PC-3 (cell line): ENCODE measurements at regions not wholly inside any gene's neighbourhood (a gene's known extent, or its start where the extent isn't known, plus 50 kb on each side); places are given as distances from the start of the nearest gene placed in this dataset.

Experiments used
- EZH2phosphoT487 ChIP-seq: fragments of 300-600 bp; sonication (generic); IDR thresholded peaks from 2 replicates; pipeline ENCODE4 v1.6.1; 2018; ENCODE audit warnings: mild to moderate bottlenecking, antibody characterized with exemption, low read length, borderline replicate concordance
- TF ChIP-seq, protein P1 (sequence below): fragments of 300-600 bp; sonication (generic); conservative IDR thresholded peaks from 2 replicates; pipeline ENCODE4 v1.5.1; 2017; ENCODE audit warnings: antibody characterized with exemption, low read depth, mild to moderate bottlenecking, low read length

DNA sequence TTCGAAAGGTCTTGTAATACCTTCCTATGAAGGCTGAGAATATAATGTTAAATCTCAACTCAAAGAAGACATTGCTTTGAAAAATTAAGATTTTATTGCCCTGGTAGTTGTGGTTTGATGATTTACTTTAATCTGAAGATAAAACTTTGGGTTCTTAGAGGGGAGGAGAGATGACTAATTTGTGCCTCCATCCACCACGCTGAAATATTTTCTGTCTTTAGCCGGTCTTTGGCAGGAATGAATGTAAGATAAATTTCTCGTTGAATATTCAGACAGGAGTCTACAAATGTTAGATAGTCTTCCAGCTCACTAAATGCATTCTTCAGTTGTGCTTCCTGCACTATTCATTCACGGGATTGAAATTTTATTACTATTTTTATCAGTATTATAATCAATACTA is 844.3 kb upstream of the NR2F2 start:
- TF ChIP-seq EZH2phosphoT487: no peak
- TF ChIP-seq, protein P1, sequence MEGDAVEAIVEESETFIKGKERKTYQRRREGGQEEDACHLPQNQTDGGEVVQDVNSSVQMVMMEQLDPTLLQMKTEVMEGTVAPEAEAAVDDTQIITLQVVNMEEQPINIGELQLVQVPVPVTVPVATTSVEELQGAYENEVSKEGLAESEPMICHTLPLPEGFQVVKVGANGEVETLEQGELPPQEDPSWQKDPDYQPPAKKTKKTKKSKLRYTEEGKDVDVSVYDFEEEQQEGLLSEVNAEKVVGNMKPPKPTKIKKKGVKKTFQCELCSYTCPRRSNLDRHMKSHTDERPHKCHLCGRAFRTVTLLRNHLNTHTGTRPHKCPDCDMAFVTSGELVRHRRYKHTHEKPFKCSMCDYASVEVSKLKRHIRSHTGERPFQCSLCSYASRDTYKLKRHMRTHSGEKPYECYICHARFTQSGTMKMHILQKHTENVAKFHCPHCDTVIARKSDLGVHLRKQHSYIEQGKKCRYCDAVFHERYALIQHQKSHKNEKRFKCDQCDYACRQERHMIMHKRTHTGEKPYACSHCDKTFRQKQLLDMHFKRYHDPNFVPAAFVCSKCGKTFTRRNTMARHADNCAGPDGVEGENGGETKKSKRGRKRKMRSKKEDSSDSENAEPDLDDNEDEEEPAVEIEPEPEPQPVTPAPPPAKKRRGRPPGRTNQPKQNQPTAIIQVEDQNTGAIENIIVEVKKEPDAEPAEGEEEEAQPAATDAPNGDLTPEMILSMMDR: no peak
